Hepatocyte (in vitro differentiated cells): ENCODE measurements at regions not wholly inside any gene's neighbourhood (a gene's known extent, or its start where the extent isn't known, plus 50 kb on each side); places are given as distances from the start of the nearest gene placed in this dataset.

Source experiments
- EZH2phosphoT487 ChIP-seq: fragments of 200-600 bp; sonication (generic); IDR thresholded peaks from one replicate; pipeline ENCODE4 v1.6.1; 2018; ENCODE audit warnings: antibody characterized with exemption, mild to moderate bottlenecking, low read depth, moderate library complexity; ENCODE audit not compliant: unreplicated experiment, severe bottlenecking
- TF ChIP-seq, protein P1 (sequence below): fragments of 200-600 bp; sonication (generic); IDR thresholded peaks from 2 replicates; pipeline ENCODE4 v1.5.1; 2016; ENCODE audit warnings: antibody characterized with exemption, mild to moderate bottlenecking; ENCODE audit not compliant: poor library complexity

DNA sequence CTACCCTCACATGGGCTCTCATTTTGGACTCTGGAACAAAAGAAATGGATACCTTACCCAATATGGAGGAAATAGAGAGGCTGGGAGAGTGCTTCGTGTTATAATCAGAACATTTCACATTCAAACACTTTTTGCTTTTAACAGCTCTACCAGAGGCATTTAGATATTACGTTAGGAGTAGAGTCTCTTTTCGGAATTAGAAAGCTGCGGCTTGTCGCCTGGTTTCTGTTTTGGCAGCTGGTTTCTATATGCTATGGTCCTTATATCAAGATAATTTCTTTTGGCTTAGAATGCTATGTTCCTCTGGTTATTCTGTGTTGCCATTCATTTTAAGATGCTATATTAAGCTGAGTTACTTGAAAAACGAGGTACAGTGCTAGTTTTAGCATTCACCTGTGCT is 392.8 kb upstream of the GALNT5 start:
- TF ChIP-seq, protein P1, sequence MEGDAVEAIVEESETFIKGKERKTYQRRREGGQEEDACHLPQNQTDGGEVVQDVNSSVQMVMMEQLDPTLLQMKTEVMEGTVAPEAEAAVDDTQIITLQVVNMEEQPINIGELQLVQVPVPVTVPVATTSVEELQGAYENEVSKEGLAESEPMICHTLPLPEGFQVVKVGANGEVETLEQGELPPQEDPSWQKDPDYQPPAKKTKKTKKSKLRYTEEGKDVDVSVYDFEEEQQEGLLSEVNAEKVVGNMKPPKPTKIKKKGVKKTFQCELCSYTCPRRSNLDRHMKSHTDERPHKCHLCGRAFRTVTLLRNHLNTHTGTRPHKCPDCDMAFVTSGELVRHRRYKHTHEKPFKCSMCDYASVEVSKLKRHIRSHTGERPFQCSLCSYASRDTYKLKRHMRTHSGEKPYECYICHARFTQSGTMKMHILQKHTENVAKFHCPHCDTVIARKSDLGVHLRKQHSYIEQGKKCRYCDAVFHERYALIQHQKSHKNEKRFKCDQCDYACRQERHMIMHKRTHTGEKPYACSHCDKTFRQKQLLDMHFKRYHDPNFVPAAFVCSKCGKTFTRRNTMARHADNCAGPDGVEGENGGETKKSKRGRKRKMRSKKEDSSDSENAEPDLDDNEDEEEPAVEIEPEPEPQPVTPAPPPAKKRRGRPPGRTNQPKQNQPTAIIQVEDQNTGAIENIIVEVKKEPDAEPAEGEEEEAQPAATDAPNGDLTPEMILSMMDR, result no peak
- no peak for TF ChIP-seq EZH2phosphoT487
